CD14-positive monocyte (primary cell): ENCODE measurements at regions not wholly inside any gene's neighbourhood (a gene's known extent, or its start where the extent isn't known, plus 50 kb on each side); places are given as distances from the start of the nearest gene placed in this dataset.

Experiments used
- DNase-seq, 3 donors: peaks; one replicate each; pipeline ENCODE4 v3.0.0-alpha.2; 2011 to 2022
- H2AFZ ChIP-seq: 2 replicates; pipeline ENCODE4 v1.6.0; 2012; ENCODE audit warnings: mild to moderate bottlenecking, low read depth, low read length, inconsistent platforms; ENCODE audit not compliant: insufficient read depth, poor library complexity, severe bottlenecking
- H3K27ac ChIP-seq, 2 donors: 1 replicate in 1 of 2; 2 replicates in 1 of 2; pipeline ENCODE4 v1.5.1; 2012 to 2013; ENCODE audit warnings: low read length in 2 of 2, control low read depth in 1 of 2, inconsistent platforms in 1 of 2, low read depth in 1 of 2, mild to moderate bottlenecking in 1 of 2
- H3K27me3 ChIP-seq, 2 donors: one replicate each; pipeline versions ENCODE4 v1.6.0 to v1.6.1; 2011 to 2013; ENCODE audit warnings: low read length in 2 of 2; ENCODE audit not compliant: control insufficient read depth in 2 of 2, insufficient read depth in 2 of 2
- H3K36me3 ChIP-seq, 2 donors: replicated peaks in 1 of 2; 1 replicate in 1 of 2; 2 replicates in 1 of 2; pipeline versions ENCODE4 v1.5.1 to v1.6.1; 2012 to 2013; ENCODE audit warnings: low read length in 2 of 2, control low read depth in 1 of 2, inconsistent platforms in 1 of 2, mild to moderate bottlenecking in 1 of 2; ENCODE audit not compliant: insufficient read depth in 2 of 2, control insufficient read depth in 1 of 2
- H3K4me1 ChIP-seq, 2 donors: 1 replicate in 1 of 2; 2 replicates in 1 of 2; pipeline versions ENCODE4 v1.5.1 to v1.6.1; 2012 to 2013; ENCODE audit warnings: low read length in 2 of 2, control low read depth in 1 of 2, inconsistent platforms in 1 of 2, mild to moderate bottlenecking in 1 of 2, moderate library complexity in 1 of 2; ENCODE audit not compliant: insufficient read depth in 2 of 2, control insufficient read depth in 1 of 2
- H3K4me2 ChIP-seq: replicated peaks from 2 replicates; pipeline ENCODE3; 2012; ENCODE audit warnings: low read length, moderate library complexity, mild to moderate bottlenecking; ENCODE audit not compliant: poor library complexity, severe bottlenecking; ENCODE audit errors: extremely low read depth
- H3K4me3 ChIP-seq, 3 experiments: fragments of 200-600 bp in 1 of 3; sonication (generic) in 1 of 3; replicated peaks in 1 of 3; 1 replicate in 2 of 3; 2 replicates in 1 of 3; pipeline ENCODE4 v1.5.1; 2011 to 2013; ENCODE audit warnings: low read length in 3 of 3, mild to moderate bottlenecking in 3 of 3, control low read depth in 2 of 3, low read depth in 2 of 3, inconsistent platforms in 1 of 3, moderate library complexity in 1 of 3
- H3K79me2 ChIP-seq: 2 replicates; pipeline ENCODE4 v1.6.0; 2012; ENCODE audit warnings: mild to moderate bottlenecking, control low read depth, inconsistent platforms, low read length, moderate library complexity; ENCODE audit not compliant: insufficient read depth
- H3K9ac ChIP-seq: 2 replicates; pipeline ENCODE4 v1.6.0; 2017; ENCODE audit warnings: low read length, mild to moderate bottlenecking; ENCODE audit not compliant: insufficient read depth, poor library complexity, severe bottlenecking
- H3K9me3 ChIP-seq, 2 donors: replicated peaks in 1 of 2; 1 replicate in 1 of 2; 2 replicates in 1 of 2; pipeline versions ENCODE4 v1.5.1 to v1.6.1; 2012 to 2013; ENCODE audit warnings: low read length in 2 of 2, control low read depth in 1 of 2; ENCODE audit not compliant: control insufficient read depth in 1 of 2, insufficient read depth in 1 of 2
- H4K20me1 ChIP-seq: 2 replicates; pipeline ENCODE4 v1.6.0; 2012; ENCODE audit warnings: mild to moderate bottlenecking, low read length, control low read depth, moderate library complexity; ENCODE audit not compliant: insufficient read depth
- H3K27ac Mint-ChIP-seq, 7 donors: one replicate each; pipeline ENCODE4 v1.8.0; 2020; ENCODE audit warnings: mild to moderate bottlenecking in 7 of 7, mixed read lengths in 7 of 7, moderate library complexity in 6 of 7, inconsistent platforms in 2 of 7
- H3K27me3 Mint-ChIP-seq, 3 donors: one replicate each; pipeline ENCODE4 v1.8.0; 2021 to 2022; ENCODE audit warnings: low read depth in 3 of 3, mild to moderate bottlenecking in 3 of 3, mixed read lengths in 3 of 3, moderate library complexity in 3 of 3, inconsistent platforms in 1 of 3
- H3K36me3 Mint-ChIP-seq, 2 donors: one replicate each; pipeline ENCODE4 v1.8.0; 2020; ENCODE audit warnings: mixed read lengths in 2 of 2, inconsistent platforms in 1 of 2, mild to moderate bottlenecking in 1 of 2
- H3K4me1 Mint-ChIP-seq: one replicate; pipeline ENCODE4 v1.8.0; 2020; ENCODE audit warnings: mild to moderate bottlenecking, mixed read lengths
- H3K4me3 Mint-ChIP-seq, 2 donors: one replicate each; pipeline ENCODE4 v1.8.0; 2020; ENCODE audit warnings: mild to moderate bottlenecking in 2 of 2, mixed read lengths in 2 of 2, moderate library complexity in 1 of 2
- H3K9me3 Mint-ChIP-seq, 7 donors: one replicate each; pipeline ENCODE4 v1.8.0; 2020 to 2022; ENCODE audit warnings: mixed read lengths in 7 of 7, mild to moderate bottlenecking in 6 of 7, moderate library complexity in 6 of 7, inconsistent platforms in 2 of 7
- CTCF ChIP-seq: fragments of 200-600 bp; IDR thresholded peaks from one replicate; pipeline ENCODE4 v1.8.0; 2022; ENCODE audit warnings: antibody characterized with exemption, mild to moderate bottlenecking
- WGBS: methylation state at CpG from one replicate; pipeline ENCODE4 v1.1.5; 2013; ENCODE audit warnings: missing lambda C conversion rate; ENCODE audit not compliant: insufficient coverage; 5-methylcytosine and 5-hydroxymethylcytosine counted together
- intact Hi-C, 2 donors: fragments of 100-400 bp; cut with micrococcal nuclease; formaldehyde crosslinking; loops; one replicate each; pipeline versions ENCODE4 v1.15.0 to v1.15.1; 2023

GRCh38 chr6:65922049-65922448 is 215.0 kb upstream of the EYS start:
- Mint-ChIP-seq H3K27ac (no peak overlapping the region), H3K4me1 (no peaks in the 10 kb centered on the region), H3K4me3 (no peak overlapping the region), H3K27me3 (peaks cover 0 to 2% (median 1%) of the 10 kb centered on the region in 3 donors), H3K9me3 (peaks cover 0 to 5% (median 3%) of the 10 kb centered on the region in 7 donors), H3K36me3 (no peaks in the 10 kb centered on the region)
- Histone ChIP-seq H3K4me1 (no peaks in the 10 kb centered on the region), H3K4me3 (no peak overlapping the region), H3K9me3 (peaks cover 3 to 5% of the 10 kb centered on the region in 2 donors), H3K27me3 (no peaks in the 10 kb centered on the region), H3K79me2 (no peaks in the 10 kb centered on the region), H2AFZ (no peak overlapping the region), H3K4me2 (no peak overlapping the region), H4K20me1 (no peaks in the 10 kb centered on the region), H3K27ac (no peak overlapping the region), H3K36me3 (no peaks in the 10 kb centered on the region), H3K9ac (no peak overlapping the region)
- DNase-seq = no peak
- intact Hi-C loops = no loop called here
- TF ChIP-seq CTCF = no peak

GRCh38 chr6:65908065-65908464 is 201.0 kb upstream of the EYS start:
- H3K9me3 Mint-ChIP-seq = peaks cover 0 to 9% (median 0%) of the 10 kb centered on the region in 7 donors
- WGBS = 56% methylated on average over 1 of the region's 1 CpG

More at GRCh38 chr6:65908065-65908464, 201.0 kb upstream of the EYS start:
- no peak overlapping the region for H2AFZ ChIP-seq
- H3K27me3 ChIP-seq = no peaks in the 10 kb centered on the region
- no peaks in the 10 kb centered on the region for H4K20me1 ChIP-seq
- peaks cover 2 to 11% of the 10 kb centered on the region in 2 donors for H3K9me3 ChIP-seq
- no peak overlapping the region for H3K4me2 ChIP-seq
- H3K36me3 Mint-ChIP-seq = no peaks in the 10 kb centered on the region
- no peak for DNase-seq
- TF ChIP-seq CTCF = no peak
- no peak overlapping the region for H3K27ac Mint-ChIP-seq
- H3K36me3 ChIP-seq = no peaks in the 10 kb centered on the region
- no peak overlapping the region for H3K4me3 Mint-ChIP-seq
- H3K27ac ChIP-seq = no peak overlapping the region
- intact Hi-C loops = no loop called here
- H3K9ac ChIP-seq = no peak overlapping the region
- no peaks in the 10 kb centered on the region for H3K79me2 ChIP-seq
- H3K4me1 ChIP-seq = no peaks in the 10 kb centered on the region
- no peak overlapping the region for H3K4me3 ChIP-seq
- no peaks in the 10 kb centered on the region for H3K4me1 Mint-ChIP-seq
- no peaks in the 10 kb centered on the region for H3K27me3 Mint-ChIP-seq
